ENCODE measurements at regions not wholly inside any gene's neighbourhood (a gene's known extent, or its start where the extent isn't known, plus 50 kb on each side); places are given as distances from the start of the nearest gene placed in this dataset.

- TF ChIP-seq, protein P1, sequence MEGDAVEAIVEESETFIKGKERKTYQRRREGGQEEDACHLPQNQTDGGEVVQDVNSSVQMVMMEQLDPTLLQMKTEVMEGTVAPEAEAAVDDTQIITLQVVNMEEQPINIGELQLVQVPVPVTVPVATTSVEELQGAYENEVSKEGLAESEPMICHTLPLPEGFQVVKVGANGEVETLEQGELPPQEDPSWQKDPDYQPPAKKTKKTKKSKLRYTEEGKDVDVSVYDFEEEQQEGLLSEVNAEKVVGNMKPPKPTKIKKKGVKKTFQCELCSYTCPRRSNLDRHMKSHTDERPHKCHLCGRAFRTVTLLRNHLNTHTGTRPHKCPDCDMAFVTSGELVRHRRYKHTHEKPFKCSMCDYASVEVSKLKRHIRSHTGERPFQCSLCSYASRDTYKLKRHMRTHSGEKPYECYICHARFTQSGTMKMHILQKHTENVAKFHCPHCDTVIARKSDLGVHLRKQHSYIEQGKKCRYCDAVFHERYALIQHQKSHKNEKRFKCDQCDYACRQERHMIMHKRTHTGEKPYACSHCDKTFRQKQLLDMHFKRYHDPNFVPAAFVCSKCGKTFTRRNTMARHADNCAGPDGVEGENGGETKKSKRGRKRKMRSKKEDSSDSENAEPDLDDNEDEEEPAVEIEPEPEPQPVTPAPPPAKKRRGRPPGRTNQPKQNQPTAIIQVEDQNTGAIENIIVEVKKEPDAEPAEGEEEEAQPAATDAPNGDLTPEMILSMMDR (IDR thresholded peaks at IDR 0.05 in 4 of 5, conservative IDR thresholded peaks at IDR 0.05 in 1 of 5) = peak in 1 of 5 experiments; percentile 3
- no peak for TF ChIP-seq POLR2A (IDR thresholded peaks at IDR 0.05)
Observed at GRCh38 chr5:124457101-124457500, 289.3 kb downstream of the ZNF608 start.

Data from gastrocnemius medialis (tissue), 4 donors.